WERI-Rb-1 (cell line): ENCODE measurements at regions not wholly inside any gene's neighbourhood (a gene's known extent, or its start where the extent isn't known, plus 50 kb on each side); places are given as distances from the start of the nearest gene placed in this dataset.

Source experiments
- DNase-seq: peaks from one replicate; pipeline ENCODE4 v3.0.0-alpha.2; 2020
- H3K27ac ChIP-seq: fragments of 250-450 bp; sonication (Bioruptor Pico); 2 replicates; pipeline ENCODE4 v1.5.1; 2020; ENCODE audit warnings: mild to moderate bottlenecking, moderate library complexity
- H3K27me3 ChIP-seq: fragments of 250-450 bp; sonication (Bioruptor Pico); 2 replicates; pipeline ENCODE4 v1.5.1; 2021; ENCODE audit warnings: mild to moderate bottlenecking, low read depth, moderate library complexity; ENCODE audit not compliant: insufficient read depth, severe bottlenecking
- H3K36me3 ChIP-seq: fragments of 250-450 bp; sonication (Bioruptor Pico); 2 replicates; pipeline ENCODE4 v1.5.1; 2020; ENCODE audit warnings: mild to moderate bottlenecking, moderate library complexity
- H3K4me3 ChIP-seq: 2 replicates; pipeline ENCODE4 v1.5.1; 2011; ENCODE audit warnings: low read depth, mild to moderate bottlenecking, control low read depth, low read length
- H3K9me3 ChIP-seq: fragments of 250-450 bp; sonication (Bioruptor Pico); 2 replicates; pipeline ENCODE4 v1.5.1; 2021; ENCODE audit warnings: mild to moderate bottlenecking, moderate library complexity; ENCODE audit not compliant: severe bottlenecking
- CTCF ChIP-seq: IDR thresholded peaks from 2 replicates; pipeline ENCODE4 v1.5.1; 2011; ENCODE audit warnings: low read depth, mild to moderate bottlenecking, control low read depth, inconsistent platforms, low read length

- Histone ChIP-seq H3K4me3 (no peak overlapping the region), H3K27ac (no peak overlapping the region), H3K9me3 (no peaks in the 10 kb centered on the region), H3K27me3 (peaks cover 2% of the 10 kb centered on the region), H3K36me3 (no peaks in the 10 kb centered on the region)
- TF ChIP-seq CTCF, result no peak
- DNase-seq, result no peak
Measured at GRCh38 chr6:90654166-90654565, 67.3 kb upstream of the MAP3K7 start.

- Histone ChIP-seq H3K9me3 (no peaks in the 10 kb centered on the region), H3K4me3 (no peak overlapping the region), H3K27ac (no peak overlapping the region), H3K36me3 (no peaks in the 10 kb centered on the region), H3K27me3 (peaks cover 2% of the 10 kb centered on the region)
- no peak for TF ChIP-seq CTCF
- no peak for DNase-seq
Measured at GRCh38 chr6:90653750-90654149, 66.9 kb upstream of the MAP3K7 start.

GRCh38 chr6:90650041-90650940, 63.4 kb upstream of the MAP3K7 start:
- Histone ChIP-seq H3K36me3 (no peaks in the 10 kb centered on the region), H3K4me3 (no peak overlapping the region), H3K27ac (no peak overlapping the region), H3K27me3 (peaks cover 2% of the 10 kb centered on the region), H3K9me3 (no peaks in the 10 kb centered on the region)
- no peak for DNase-seq
- TF ChIP-seq CTCF, result no peak

GRCh38 chr6:90648873-90649272, 62.0 kb upstream of the MAP3K7 start:
- no peak for DNase-seq
- no peak overlapping the region for H3K4me3 ChIP-seq
- TF ChIP-seq CTCF, result no peak
- H3K27me3 ChIP-seq, result peaks cover 2% of the 10 kb centered on the region
- H3K36me3 ChIP-seq, result no peaks in the 10 kb centered on the region
- no peak overlapping the region for H3K27ac ChIP-seq
- no peaks in the 10 kb centered on the region for H3K9me3 ChIP-seq

GRCh38 chr6:90646940-90647339, 60.1 kb upstream of the MAP3K7 start:
- no peak overlapping the region for H3K4me3 ChIP-seq
- no peaks in the 10 kb centered on the region for H3K36me3 ChIP-seq
- no peak overlapping the region for H3K27ac ChIP-seq
- no peak for DNase-seq
- TF ChIP-seq CTCF, result no peak
- no peaks in the 10 kb centered on the region for H3K27me3 ChIP-seq
- no peaks in the 10 kb centered on the region for H3K9me3 ChIP-seq

- H3K27me3 ChIP-seq, result no peaks in the 10 kb centered on the region
- no peak for TF ChIP-seq CTCF
Measured at GRCh38 chr6:90645634-90646033, 58.8 kb upstream of the MAP3K7 start.

More at GRCh38 chr6:90645634-90646033, 58.8 kb upstream of the MAP3K7 start:
- no peaks in the 10 kb centered on the region for H3K9me3 ChIP-seq
- DNase-seq, result no peak
- H3K36me3 ChIP-seq, result no peaks in the 10 kb centered on the region
- no peak overlapping the region for H3K4me3 ChIP-seq
- H3K27ac ChIP-seq, result no peak overlapping the region
